ENCODE measurements at regions not wholly inside any gene's neighbourhood (a gene's known extent, or its start where the extent isn't known, plus 50 kb on each side); places are given as distances from the start of the nearest gene placed in this dataset.

GRCh38 chr1:165047994-165048393 is 308.5 kb downstream of the LMX1A start:
- WGBS, 2 donors, result 42 to 57% methylated on average over 10 of the region's 10 CpGs
- ATAC-seq, result no peak
- intact Hi-C loops (cut with DNase I), result no loop called here

GRCh38 chr1:165045902-165046301 is 310.6 kb downstream of the LMX1A start:
- H3K4me3 ChIP-seq, result no peak overlapping the region
- intact Hi-C loops (cut with DNase I), result no loop called here
- DNase-seq (no peak), ATAC-seq (no peak)
- no peak overlapping the region for H3K27ac ChIP-seq
- WGBS, 2 donors, result 88 to 91% methylated on average over 4 of the region's 4 CpGs
- H3K9me3 ChIP-seq, result no peaks in the 10 kb centered on the region
- no peaks in the 10 kb centered on the region for H3K36me3 ChIP-seq
- peaks cover 0 to 3% (median 0%) of the 10 kb centered on the region in 7 donors for H3K27me3 ChIP-seq
- TF ChIP-seq CTCF (IDR thresholded peaks at IDR 0.05), result no peak
- H3K4me1 ChIP-seq, result no peaks in the 10 kb centered on the region

More at GRCh38 chr1:165047994-165048393, 308.5 kb downstream of the LMX1A start:
- Histone ChIP-seq H3K9me3 (no peaks in the 10 kb centered on the region), H3K4me3 (no peak overlapping the region), H3K27ac (no peak overlapping the region), H3K27me3 (peaks cover 0 to 3% (median 0%) of the 10 kb centered on the region in 7 donors), H3K36me3 (no peaks in the 10 kb centered on the region), H3K4me1 (no peaks in the 10 kb centered on the region)
- TF ChIP-seq CTCF (IDR thresholded peaks at IDR 0.05), result no peak
- no peak for DNase-seq

GRCh38 chr1:165040641-165041040 is 315.9 kb downstream of the LMX1A start:
- TF ChIP-seq CTCF (IDR thresholded peaks at IDR 0.05), result no peak
- Histone ChIP-seq H3K36me3 (no peaks in the 10 kb centered on the region), H3K27me3 (no peaks in the 10 kb centered on the region), H3K4me1 (no peaks in the 10 kb centered on the region), H3K27ac (no peak overlapping the region), H3K4me3 (no peak overlapping the region), H3K9me3 (no peaks in the 10 kb centered on the region)
- 84 to 85% methylated on average over 1 of the region's 1 CpG for WGBS, 2 donors
- ATAC-seq, result no peak
- intact Hi-C loops (cut with DNase I), result no loop called here
- DNase-seq, result no peak

GRCh38 chr1:165039996-165040395 is 316.5 kb downstream of the LMX1A start:
- DNase-seq, result no peak
- Histone ChIP-seq H3K9me3 (no peaks in the 10 kb centered on the region), H3K4me3 (no peak overlapping the region), H3K4me1 (no peaks in the 10 kb centered on the region), H3K27me3 (no peaks in the 10 kb centered on the region), H3K27ac (no peak overlapping the region), H3K36me3 (no peaks in the 10 kb centered on the region)
- TF ChIP-seq CTCF (IDR thresholded peaks at IDR 0.05), result no peak
- ATAC-seq, result no peak
- 72 to 77% methylated on average over 3 of the region's 3 CpGs for whole genome bisulfite sequencing, 2 donors
- intact Hi-C loops (cut with DNase I), result no loop called here

- no peaks in the 10 kb centered on the region for H3K36me3 ChIP-seq
- no peaks in the 10 kb centered on the region for H3K4me1 ChIP-seq
- no peaks in the 10 kb centered on the region for H3K9me3 ChIP-seq
- ATAC-seq (no peak), DNase-seq (no peak)
- 90% methylated on average over 6 of the region's 6 CpGs for WGBS, 2 donors
- no peaks in the 10 kb centered on the region for H3K27me3 ChIP-seq
- intact Hi-C loops (cut with DNase I), result no loop called here
- no peak overlapping the region for H3K4me3 ChIP-seq
- no peak for TF ChIP-seq CTCF (IDR thresholded peaks at IDR 0.05)
- H3K27ac ChIP-seq, result no peak overlapping the region
These were observed 320.1 kb downstream of the LMX1A start for GRCh38 chr1:165036403-165036802.
